Endodermal cell (in vitro differentiated cells): ENCODE measurements at regions not wholly inside any gene's neighbourhood (a gene's known extent, or its start where the extent isn't known, plus 50 kb on each side); places are given as distances from the start of the nearest gene placed in this dataset.
"Not testable (repeated sequence)": the region's sequence is repeated elsewhere in the genome, so short reads cannot be mapped to it uniquely, and the experiment has no call there.

Experiments used
- DNase-seq: peaks from one replicate; pipeline ENCODE4 v3.0.0-alpha.2; 2017
- H3K27ac ChIP-seq: 2 replicates; pipeline ENCODE4 v1.5.1; 2013; ENCODE audit warnings: mild to moderate bottlenecking, low read depth, low read length, moderate library complexity
- H3K27me3 ChIP-seq: 2 replicates; pipeline ENCODE4 v1.6.1; 2013; ENCODE audit warnings: mild to moderate bottlenecking, low read length, moderate library complexity; ENCODE audit not compliant: insufficient read depth, control insufficient read depth, poor library complexity, severe bottlenecking
- H3K36me3 ChIP-seq: 2 replicates; pipeline ENCODE4 v1.7.0; 2013; ENCODE audit warnings: mild to moderate bottlenecking, low read length, moderate library complexity; ENCODE audit not compliant: control insufficient read depth, insufficient read depth
- H3K4me1 ChIP-seq: one replicate; pipeline ENCODE4 v1.7.0; 2013; ENCODE audit warnings: low read length; ENCODE audit not compliant: control insufficient read depth, insufficient read depth
- H3K4me3 ChIP-seq: 2 replicates; pipeline ENCODE4 v1.5.1; 2013; ENCODE audit warnings: mild to moderate bottlenecking, low read length, moderate library complexity
- H3K9ac ChIP-seq: 2 replicates; pipeline ENCODE4 v1.6.1; 2013; ENCODE audit warnings: mild to moderate bottlenecking, low read length, moderate library complexity; ENCODE audit not compliant: poor library complexity, severe bottlenecking; ENCODE audit errors: extremely low read depth
- H3K9me3 ChIP-seq: 2 replicates; pipeline ENCODE4 v1.6.1; 2013; ENCODE audit warnings: mild to moderate bottlenecking, low read length, moderate library complexity; ENCODE audit not compliant: control insufficient read depth
- H3K27ac Mint-ChIP-seq: 2 replicates; pipeline ENCODE4 v1.8.0; 2020; ENCODE audit warnings: mixed read lengths
- H3K27me3 Mint-ChIP-seq: 2 replicates; pipeline ENCODE4 v1.8.0; 2021; ENCODE audit warnings: mild to moderate bottlenecking, mixed read lengths; ENCODE audit not compliant: insufficient read depth
- H3K36me3 Mint-ChIP-seq: 2 replicates; pipeline ENCODE4 v1.8.0; 2020; ENCODE audit warnings: low read depth, mixed read lengths
- H3K4me1 Mint-ChIP-seq: 2 replicates; pipeline ENCODE4 v1.8.0; 2020; ENCODE audit warnings: mixed read lengths
- H3K4me3 Mint-ChIP-seq: 2 replicates; pipeline ENCODE4 v1.8.0; 2020; ENCODE audit warnings: mild to moderate bottlenecking, moderate library complexity, mixed read lengths
- H3K9me3 Mint-ChIP-seq: 2 replicates; pipeline ENCODE4 v1.8.0; 2020; ENCODE audit warnings: mild to moderate bottlenecking, mixed read lengths
- WGBS, 2 experiments: methylation state at CpG; one replicate each; pipeline versions ENCODE4 v1.1.5 to v1.1.7; 2013; ENCODE audit warnings: missing lambda C conversion rate in 2 of 2, mixed read lengths in 1 of 2; ENCODE audit not compliant: insufficient coverage in 1 of 2, insufficient read length in 1 of 2; 5-methylcytosine and 5-hydroxymethylcytosine counted together
- TF ChIP-seq, protein P1 (sequence below): fragments of 200-600 bp; sonication (generic); conservative IDR thresholded peaks from 2 replicates; pipeline ENCODE4 v1.5.0; 2021; ENCODE audit warnings: antibody characterized with exemption, mild to moderate bottlenecking

DNA sequence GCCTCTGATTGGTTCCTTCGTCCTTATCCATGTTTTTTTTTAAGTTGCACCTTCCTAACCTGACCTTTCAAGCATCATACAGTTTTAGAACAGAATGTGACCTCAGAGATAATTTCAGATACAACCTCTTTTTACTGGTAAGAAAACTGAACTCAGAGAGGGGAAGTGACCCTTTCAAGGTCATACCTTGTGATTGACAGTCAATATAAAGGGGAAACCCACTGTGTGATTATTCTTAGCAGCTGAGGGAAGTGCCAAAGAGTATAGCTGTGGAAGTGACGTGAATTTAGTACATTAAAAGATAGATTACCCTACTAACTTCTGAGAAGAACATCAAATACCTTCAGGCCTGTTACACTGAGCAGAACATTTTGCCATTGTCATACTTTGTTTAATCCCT, 319.4 kb downstream of the NEK10 start:
- H3K9ac ChIP-seq: no peak overlapping the region
- no peak overlapping the region for H3K4me3 ChIP-seq
- H3K27ac ChIP-seq: no peak overlapping the region
- Mint-ChIP-seq H3K36me3 (peaks cover 5% of the 10 kb centered on the region), H3K4me1 (peaks cover 24% of the 10 kb centered on the region), H3K4me3 (no peak overlapping the region), H3K27me3 (no peaks in the 10 kb centered on the region), H3K27ac (no peak overlapping the region), H3K9me3 (peaks cover 55% of the 10 kb centered on the region)
- H3K4me1 ChIP-seq: peaks cover 3% of the 10 kb centered on the region
- no peaks in the 10 kb centered on the region for H3K27me3 ChIP-seq
- H3K9me3 ChIP-seq: peaks cover 46% of the 10 kb centered on the region
- 80 to 86% methylated on average over 1 of the region's 2 CpGs for WGBS, 2 experiments
- H3K36me3 ChIP-seq: no peaks in the 10 kb centered on the region
- TF ChIP-seq, protein P1, sequence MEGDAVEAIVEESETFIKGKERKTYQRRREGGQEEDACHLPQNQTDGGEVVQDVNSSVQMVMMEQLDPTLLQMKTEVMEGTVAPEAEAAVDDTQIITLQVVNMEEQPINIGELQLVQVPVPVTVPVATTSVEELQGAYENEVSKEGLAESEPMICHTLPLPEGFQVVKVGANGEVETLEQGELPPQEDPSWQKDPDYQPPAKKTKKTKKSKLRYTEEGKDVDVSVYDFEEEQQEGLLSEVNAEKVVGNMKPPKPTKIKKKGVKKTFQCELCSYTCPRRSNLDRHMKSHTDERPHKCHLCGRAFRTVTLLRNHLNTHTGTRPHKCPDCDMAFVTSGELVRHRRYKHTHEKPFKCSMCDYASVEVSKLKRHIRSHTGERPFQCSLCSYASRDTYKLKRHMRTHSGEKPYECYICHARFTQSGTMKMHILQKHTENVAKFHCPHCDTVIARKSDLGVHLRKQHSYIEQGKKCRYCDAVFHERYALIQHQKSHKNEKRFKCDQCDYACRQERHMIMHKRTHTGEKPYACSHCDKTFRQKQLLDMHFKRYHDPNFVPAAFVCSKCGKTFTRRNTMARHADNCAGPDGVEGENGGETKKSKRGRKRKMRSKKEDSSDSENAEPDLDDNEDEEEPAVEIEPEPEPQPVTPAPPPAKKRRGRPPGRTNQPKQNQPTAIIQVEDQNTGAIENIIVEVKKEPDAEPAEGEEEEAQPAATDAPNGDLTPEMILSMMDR: no peak
- no peak for DNase-seq

DNA sequence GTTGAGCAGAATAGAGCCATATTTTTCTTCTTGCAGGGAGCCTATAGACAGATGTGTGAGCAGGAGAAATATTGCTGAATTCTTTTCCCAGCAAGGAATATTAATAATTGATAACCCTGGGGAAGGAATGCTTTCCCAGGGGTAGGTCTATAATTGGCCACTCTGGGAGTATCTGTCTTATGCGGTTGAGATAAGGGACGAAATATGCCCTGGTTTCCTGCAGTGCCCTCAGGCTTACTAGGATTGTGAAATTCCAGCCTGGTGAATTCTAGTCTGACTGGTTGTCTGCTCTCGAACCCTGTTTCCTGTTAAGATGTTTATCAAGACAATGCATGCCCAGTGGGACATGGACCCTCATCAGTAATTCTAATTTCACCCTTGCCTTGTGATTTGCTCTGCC, 317.7 kb downstream of the NEK10 start:
- H3K4me1 ChIP-seq, H3K4me3 Mint-ChIP-seq, H3K36me3 ChIP-seq, H3K4me1 Mint-ChIP-seq, H3K9ac ChIP-seq, H3K27ac Mint-ChIP-seq, H3K27ac ChIP-seq, DNase-seq, H3K36me3 Mint-ChIP-seq, H3K4me3 ChIP-seq, H3K27me3 ChIP-seq, H3K27me3 Mint-ChIP-seq: not testable (repeated sequence)
- peaks cover 57% of the 10 kb centered on the region for H3K9me3 Mint-ChIP-seq
- peaks cover 48% of the 10 kb centered on the region for H3K9me3 ChIP-seq
- WGBS, 2 experiments: 90 to 96% methylated on average over 3 of the region's 3 CpGs

DNA sequence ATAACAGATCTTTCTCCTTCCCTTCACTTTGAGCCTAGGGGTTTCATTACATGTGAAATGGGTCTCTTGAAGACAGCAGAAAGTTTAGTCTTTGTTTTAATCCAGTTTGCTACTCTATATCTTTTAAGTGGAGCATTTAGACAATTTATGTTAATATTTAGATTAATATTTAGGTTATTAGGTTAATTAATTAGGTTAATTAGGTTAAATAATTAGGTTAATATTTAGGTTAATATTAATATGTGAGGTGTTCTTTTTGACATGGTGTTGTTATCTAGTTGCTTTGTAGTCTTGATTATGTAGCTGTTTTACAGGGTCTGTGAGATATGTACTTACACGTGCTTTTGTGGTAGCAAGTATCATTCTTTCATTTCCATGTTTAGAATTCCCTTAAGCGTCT, 312.9 kb downstream of the NEK10 start:
- no peak for DNase-seq
- H3K4me1 Mint-ChIP-seq: no peaks in the 10 kb centered on the region
- H3K9ac ChIP-seq: no peak overlapping the region
- no peaks in the 10 kb centered on the region for H3K4me1 ChIP-seq
- H3K36me3 ChIP-seq: no peaks in the 10 kb centered on the region
- H3K27me3 Mint-ChIP-seq: no peaks in the 10 kb centered on the region
- H3K36me3 Mint-ChIP-seq: peaks cover 6% of the 10 kb centered on the region
- H3K27ac Mint-ChIP-seq: no peak overlapping the region
- H3K4me3 Mint-ChIP-seq: no peak overlapping the region
- 95% methylated on average over 2 of the region's 2 CpGs; no CpG with 5 or more reads in 1 of the 2 experiments for WGBS, 2 experiments
- H3K9me3 ChIP-seq: peaks cover 32% of the 10 kb centered on the region
- TF ChIP-seq, protein P1: no peak
- H3K4me3 ChIP-seq: no peak overlapping the region
- H3K27me3 ChIP-seq: no peaks in the 10 kb centered on the region
- no peak overlapping the region for H3K27ac ChIP-seq
- H3K9me3 Mint-ChIP-seq: peaks cover 39% of the 10 kb centered on the region

DNA sequence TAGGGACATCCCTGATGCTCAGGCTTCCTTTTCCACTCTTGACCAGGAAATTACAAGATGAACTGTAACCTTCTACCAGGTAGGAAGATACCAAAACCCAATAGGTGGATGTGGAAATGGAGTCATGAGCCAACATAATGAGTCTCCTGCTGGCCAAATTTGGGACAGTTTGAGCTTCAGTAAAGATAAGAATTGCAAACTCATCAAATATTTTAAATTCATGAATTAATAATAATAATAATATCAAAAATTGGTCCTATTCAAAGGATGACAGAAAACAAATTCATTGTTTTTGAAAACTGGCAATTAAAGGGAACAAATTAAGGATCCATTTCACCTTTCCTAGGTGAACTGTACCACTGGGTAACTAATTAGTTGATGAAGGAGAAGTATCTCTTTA, 309.7 kb downstream of the NEK10 start:
- Histone ChIP-seq H3K4me1 (no peaks in the 10 kb centered on the region), H3K27ac (no peak overlapping the region), H3K4me3 (no peak overlapping the region), H3K27me3 (no peaks in the 10 kb centered on the region), H3K36me3 (no peaks in the 10 kb centered on the region), H3K9me3 (peaks cover 7% of the 10 kb centered on the region), H3K9ac (no peak overlapping the region)
- H3K9me3 Mint-ChIP-seq: peaks cover 7% of the 10 kb centered on the region
- H3K4me3 Mint-ChIP-seq: no peak overlapping the region
- H3K27ac Mint-ChIP-seq: no peak overlapping the region
- no peaks in the 10 kb centered on the region for H3K27me3 Mint-ChIP-seq
- TF ChIP-seq, protein P1: no peak
- DNase-seq: no peak
- H3K36me3 Mint-ChIP-seq: peaks cover 4% of the 10 kb centered on the region
- peaks cover 5% of the 10 kb centered on the region for H3K4me1 Mint-ChIP-seq
